Endothelial cell of umbilical vein (primary cell): ENCODE measurements at regions not wholly inside any gene's neighbourhood (a gene's known extent, or its start where the extent isn't known, plus 50 kb on each side); places are given as distances from the start of the nearest gene placed in this dataset.

Experiments used
- BruUV-seq: library from RNA; stranded (reverse); fragments of 400-500 nt; replicated peaks from 2 replicates; lab custom pipeline; 2021; lab: Mats Ljungman, UMichigan
- CTCF ChIA-PET: fragments of 300-600, 350-600 bp; sonication (Branson Sonifier 250); formaldehyde crosslinking; loops from one replicate; lab custom pipeline; 2021; ENCODE audit warnings: antibody characterized with exemption, inconsistent platforms; lab: Charles Lee
- POLR2A ChIA-PET: fragments of 300-600, 350-600 bp; sonication (Branson Sonifier 250); formaldehyde crosslinking; loops from one replicate; lab custom pipeline; 2021; ENCODE audit warnings: antibody characterized with exemption, inconsistent platforms; lab: Charles Lee
- DNase-seq: peaks from one replicate; pipeline ENCODE4 v3.0.0-alpha.2; 2011; ENCODE audit warnings: low read depth, low spot score
- FAIRE-seq: peaks from 2 replicates; lab custom pipeline; 2011; peaks lifted over from hg19 to GRCh38; lab: Jason Lieb, UNC
- H2AFZ ChIP-seq: 2 replicates; pipeline ENCODE4 v1.6.0; 2012; ENCODE audit warnings: low read depth, low read length, control low read depth, inconsistent platforms
- H3K27ac ChIP-seq: 2 replicates; pipeline ENCODE4 v1.5.1; 2011; ENCODE audit warnings: low read depth, mild to moderate bottlenecking, control low read depth, low read length, moderate library complexity; ENCODE audit not compliant: insufficient read depth
- H3K27me3 ChIP-seq, 2 experiments: 2 replicates each; pipeline versions ENCODE4 v1.6.0 to v1.6.1; 2011; ENCODE audit warnings: low read length in 2 of 2, mixed read lengths in 1 of 2; ENCODE audit not compliant: control insufficient read depth in 2 of 2, insufficient read depth in 2 of 2
- H3K36me3 ChIP-seq, 2 experiments: 2 replicates in 1 of 2; 3 replicates in 1 of 2; pipeline ENCODE4 v1.5.1; 2011; ENCODE audit warnings: low read length in 2 of 2, mild to moderate bottlenecking in 1 of 2, moderate library complexity in 1 of 2; ENCODE audit not compliant: control insufficient read depth in 2 of 2, insufficient read depth in 2 of 2; ENCODE audit errors: extremely low read depth in 1 of 2
- H3K4me1 ChIP-seq: 3 replicates; pipeline ENCODE4 v1.5.1; 2011; ENCODE audit warnings: mild to moderate bottlenecking, low read length; ENCODE audit not compliant: control insufficient read depth, insufficient read depth; ENCODE audit errors: extremely low read depth
- H3K4me2 ChIP-seq: 2 replicates; pipeline ENCODE4 v1.6.1; 2011; ENCODE audit warnings: low read length, control low read depth, mixed read lengths; ENCODE audit not compliant: insufficient read depth
- H3K4me3 ChIP-seq, 3 experiments: fragments of 200-600 bp in 1 of 3; sonication (generic), shearing (Covaris generic) in 1 of 3; replicated peaks in 1 of 3; 2 replicates each; pipeline ENCODE4 v1.5.1; 2011 to 2016; ENCODE audit warnings: control low read depth in 3 of 3, low read length in 3 of 3, mild to moderate bottlenecking in 2 of 3, inconsistent platforms in 1 of 3, low read depth in 1 of 3, moderate library complexity in 1 of 3; ENCODE audit not compliant: insufficient read depth in 1 of 3
- H3K79me2 ChIP-seq: 2 replicates; pipeline ENCODE4 v1.6.0; 2012; ENCODE audit warnings: low read length, inconsistent platforms; ENCODE audit not compliant: control insufficient read depth, insufficient read depth
- H3K9ac ChIP-seq: replicated peaks from 2 replicates; pipeline ENCODE3; 2011; ENCODE audit warnings: low read length, control low read depth; ENCODE audit not compliant: insufficient read depth; ENCODE audit errors: extremely low read depth
- H3K9me1 ChIP-seq: replicated peaks from 3 replicates; pipeline ENCODE4 v1.6.0; 2011; ENCODE audit warnings: mild to moderate bottlenecking, low read length; ENCODE audit not compliant: control insufficient read depth, insufficient read depth; ENCODE audit errors: extremely low read depth
- H3K9me3 ChIP-seq: replicated peaks from 2 replicates; pipeline ENCODE4 v1.5.1; 2012; ENCODE audit warnings: low read length, inconsistent platforms; ENCODE audit not compliant: control insufficient read depth, insufficient read depth
- H4K20me1 ChIP-seq: replicated peaks from 2 replicates; pipeline ENCODE3; 2011; ENCODE audit warnings: mild to moderate bottlenecking, low read length; ENCODE audit not compliant: control insufficient read depth, insufficient read depth; ENCODE audit errors: extremely low read depth
- EZH2 ChIP-seq: IDR thresholded peaks from 2 replicates; pipeline ENCODE4 v1.6.1; 2012; ENCODE audit warnings: borderline replicate concordance, low read depth, mild to moderate bottlenecking, moderate library complexity, low read length, inconsistent platforms; ENCODE audit not compliant: severe bottlenecking
- FOS ChIP-seq: IDR thresholded peaks from 2 replicates; pipeline ENCODE4 v1.6.1; 2011; ENCODE audit warnings: mild to moderate bottlenecking, low read length, moderate library complexity, borderline replicate concordance; ENCODE audit not compliant: insufficient read depth
- GATA2 ChIP-seq: IDR thresholded peaks from 2 replicates; pipeline ENCODE4 v1.7.0; 2011; ENCODE audit warnings: low read depth, mild to moderate bottlenecking, moderate library complexity, mixed read lengths, low read length; ENCODE audit not compliant: insufficient read length, insufficient read depth
- JUN ChIP-seq: IDR thresholded peaks from 2 replicates; pipeline ENCODE4 v1.6.1; 2011; ENCODE audit warnings: borderline replicate concordance, low read depth; ENCODE audit not compliant: insufficient read length, insufficient read depth
- MAX ChIP-seq: IDR thresholded peaks from 2 replicates; pipeline ENCODE4 v1.6.1; 2011; ENCODE audit not compliant: insufficient read depth, insufficient read length
- MYC ChIP-seq: IDR thresholded peaks from one replicate; pipeline ENCODE4 v1.6.1; 2011; ENCODE audit warnings: mild to moderate bottlenecking, low read depth, low read length
- POLR2A ChIP-seq: IDR thresholded peaks from 2 replicates; pipeline ENCODE4 v1.6.1; 2012; ENCODE audit warnings: low read depth, mild to moderate bottlenecking, control low read depth, low read length
- POLR2AphosphoS5 ChIP-seq: IDR thresholded peaks from 2 replicates; pipeline ENCODE4 v1.6.1; 2012; ENCODE audit warnings: low read depth, mild to moderate bottlenecking, control low read depth, low read length, moderate library complexity; ENCODE audit not compliant: insufficient read depth
- dilution Hi-C: fragments of 300-500 bp; cut with MboI; formaldehyde crosslinking; loops from one replicate; pipeline ENCODE4 v1.15.0; 2019; ENCODE audit warnings: low sequenced_read_pairs; ENCODE audit not compliant: extremely low pct_ligation_motif_present
- intact Hi-C: fragments of 100-400 bp; cut with micrococcal nuclease; formaldehyde crosslinking; loops from one replicate; pipeline ENCODE4 v1.10.0; 2022
- TF ChIP-seq, protein P1 (sequence below), 2 donors: IDR thresholded peaks; 1 replicate in 1 of 2; 2 replicates in 1 of 2; pipeline ENCODE4 v1.5.1; 2011; ENCODE audit warnings: low read length in 2 of 2, mild to moderate bottlenecking in 2 of 2, moderate library complexity in 2 of 2, control low read depth in 1 of 2, inconsistent platforms in 1 of 2, low read depth in 1 of 2; ENCODE audit not compliant: insufficient read depth in 1 of 2; ENCODE audit errors: extremely low read depth in 1 of 2

DNA sequence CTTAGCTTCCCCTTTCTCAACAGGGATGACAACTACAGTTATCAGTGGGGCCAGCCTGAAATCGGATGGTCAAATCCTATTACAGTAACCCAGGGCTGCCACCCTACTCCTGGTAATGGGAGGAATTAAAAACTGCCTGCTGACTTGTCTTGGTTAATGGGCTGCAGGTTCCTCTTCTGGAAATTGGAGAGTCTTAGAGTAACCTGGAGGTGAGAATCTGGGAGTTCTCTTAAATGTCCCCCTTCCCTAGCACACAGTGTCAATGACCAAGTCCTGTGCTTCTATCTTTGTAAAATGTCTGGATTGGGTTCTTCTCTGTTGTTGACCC, 113.1 kb downstream of the DDX1 start:
- CTCF ChIA-PET: interaction anchor here (1.1 to 1.8 kb wide), 5 partner anchors 10 to 65 kb away, joined by 3 to 10 read pairs (median 3); no protein-coding TSS in a partner anchor

More for the DNA sequence above, 113.1 kb downstream of the DDX1 start:
- H3K4me1 ChIP-seq: peaks cover 40% of the 10 kb centered on the region
- intact Hi-C loops: loop anchor here (1.0 kb wide), 3 partner anchors 26 to 64 kb away; no protein-coding TSS in a partner anchor
- no peaks in the 10 kb centered on the region for H3K27me3 ChIP-seq
- no TSS peak for BruUV-seq
- H4K20me1 ChIP-seq: no peaks in the 10 kb centered on the region
- no peaks in the 10 kb centered on the region for H3K9me1 ChIP-seq
- FAIRE-seq (no peak), DNase-seq (no peak)
- no peak overlapping the region for H3K9ac ChIP-seq
- no peaks in the 10 kb centered on the region for H3K79me2 ChIP-seq
- H3K27ac ChIP-seq: peak overlapping the region; percentile 85
- peak overlapping the region; percentile 49 for H3K4me2 ChIP-seq
- dilution Hi-C loops: no loop called here
- H2AFZ ChIP-seq: no peak overlapping the region
- TF ChIP-seq FOS: no peak
- TF ChIP-seq POLR2A: no peak
- TF ChIP-seq MYC: no peak
- TF ChIP-seq MAX: no peak
- TF ChIP-seq GATA2: no peak
- TF ChIP-seq, protein P1, sequence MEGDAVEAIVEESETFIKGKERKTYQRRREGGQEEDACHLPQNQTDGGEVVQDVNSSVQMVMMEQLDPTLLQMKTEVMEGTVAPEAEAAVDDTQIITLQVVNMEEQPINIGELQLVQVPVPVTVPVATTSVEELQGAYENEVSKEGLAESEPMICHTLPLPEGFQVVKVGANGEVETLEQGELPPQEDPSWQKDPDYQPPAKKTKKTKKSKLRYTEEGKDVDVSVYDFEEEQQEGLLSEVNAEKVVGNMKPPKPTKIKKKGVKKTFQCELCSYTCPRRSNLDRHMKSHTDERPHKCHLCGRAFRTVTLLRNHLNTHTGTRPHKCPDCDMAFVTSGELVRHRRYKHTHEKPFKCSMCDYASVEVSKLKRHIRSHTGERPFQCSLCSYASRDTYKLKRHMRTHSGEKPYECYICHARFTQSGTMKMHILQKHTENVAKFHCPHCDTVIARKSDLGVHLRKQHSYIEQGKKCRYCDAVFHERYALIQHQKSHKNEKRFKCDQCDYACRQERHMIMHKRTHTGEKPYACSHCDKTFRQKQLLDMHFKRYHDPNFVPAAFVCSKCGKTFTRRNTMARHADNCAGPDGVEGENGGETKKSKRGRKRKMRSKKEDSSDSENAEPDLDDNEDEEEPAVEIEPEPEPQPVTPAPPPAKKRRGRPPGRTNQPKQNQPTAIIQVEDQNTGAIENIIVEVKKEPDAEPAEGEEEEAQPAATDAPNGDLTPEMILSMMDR (IDR thresholded peaks at IDR 0.05; ENCODE audit: extremely low read depth in 1 of 2, insufficient read depth in 1 of 2, low read depth in 1 of 2, low read length in 2 of 2): no peak
- no peak for TF ChIP-seq POLR2AphosphoS5
- no peak for TF ChIP-seq EZH2
- TF ChIP-seq JUN: no peak
- H3K9me3 ChIP-seq: no peaks in the 10 kb centered on the region
- H3K4me3 ChIP-seq: no peak overlapping the region
- POLR2A ChIA-PET: no interaction called here
- no peaks in the 10 kb centered on the region for H3K36me3 ChIP-seq
